ENCODE measurements at regions not wholly inside any gene's neighbourhood (a gene's known extent, or its start where the extent isn't known, plus 50 kb on each side); places are given as distances from the start of the nearest gene placed in this dataset.

- peak; percentile 49 for DNase-seq (ENCODE audit: low read depth)
- no peak overlapping the region for H3K4me3 ChIP-seq (ENCODE audit: low read length)
- TF ChIP-seq, protein P1, sequence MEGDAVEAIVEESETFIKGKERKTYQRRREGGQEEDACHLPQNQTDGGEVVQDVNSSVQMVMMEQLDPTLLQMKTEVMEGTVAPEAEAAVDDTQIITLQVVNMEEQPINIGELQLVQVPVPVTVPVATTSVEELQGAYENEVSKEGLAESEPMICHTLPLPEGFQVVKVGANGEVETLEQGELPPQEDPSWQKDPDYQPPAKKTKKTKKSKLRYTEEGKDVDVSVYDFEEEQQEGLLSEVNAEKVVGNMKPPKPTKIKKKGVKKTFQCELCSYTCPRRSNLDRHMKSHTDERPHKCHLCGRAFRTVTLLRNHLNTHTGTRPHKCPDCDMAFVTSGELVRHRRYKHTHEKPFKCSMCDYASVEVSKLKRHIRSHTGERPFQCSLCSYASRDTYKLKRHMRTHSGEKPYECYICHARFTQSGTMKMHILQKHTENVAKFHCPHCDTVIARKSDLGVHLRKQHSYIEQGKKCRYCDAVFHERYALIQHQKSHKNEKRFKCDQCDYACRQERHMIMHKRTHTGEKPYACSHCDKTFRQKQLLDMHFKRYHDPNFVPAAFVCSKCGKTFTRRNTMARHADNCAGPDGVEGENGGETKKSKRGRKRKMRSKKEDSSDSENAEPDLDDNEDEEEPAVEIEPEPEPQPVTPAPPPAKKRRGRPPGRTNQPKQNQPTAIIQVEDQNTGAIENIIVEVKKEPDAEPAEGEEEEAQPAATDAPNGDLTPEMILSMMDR (conservative IDR thresholded peaks at IDR 0.05; ENCODE audit: low read depth, low read length): no peak
Measured at GRCh38 chr3:177300039-177300833, 103.0 kb upstream of the TBL1XR1 start.

- no peak overlapping the region for H3K4me3 ChIP-seq (ENCODE audit: low read length)
- TF ChIP-seq, protein P1 (conservative IDR thresholded peaks at IDR 0.05; ENCODE audit: low read depth, low read length): no peak
- DNase-seq (ENCODE audit: low read depth): no peak
Measured at GRCh38 chr3:177300842-177301241, 103.6 kb upstream of the TBL1XR1 start.

DNA sequence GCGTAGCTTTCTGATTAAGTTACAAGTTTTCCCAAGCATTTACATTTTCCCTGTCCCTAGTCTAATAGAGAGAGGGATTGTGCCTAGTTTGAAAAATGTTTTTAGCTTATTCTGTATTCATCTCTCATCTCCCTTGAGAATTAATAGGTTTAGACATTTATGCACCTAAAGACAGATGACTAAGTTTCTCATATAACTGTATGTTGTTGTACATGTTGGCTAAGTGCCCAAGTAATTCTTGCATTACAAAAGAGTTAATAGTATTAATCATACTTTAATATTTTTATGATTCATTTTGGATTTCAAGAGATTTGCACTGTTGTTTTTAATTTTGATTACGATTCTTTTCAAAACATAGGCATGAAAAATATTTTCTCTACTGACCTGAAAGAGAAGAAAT, 109.0 kb upstream of the TBL1XR1 start:
- no peak overlapping the region for H3K4me3 ChIP-seq (ENCODE audit: low read length)
- TF ChIP-seq, protein P1 (conservative IDR thresholded peaks at IDR 0.05; ENCODE audit: low read depth, low read length): no peak
- peak; percentile 88 for DNase-seq (ENCODE audit: low read depth)

DNA sequence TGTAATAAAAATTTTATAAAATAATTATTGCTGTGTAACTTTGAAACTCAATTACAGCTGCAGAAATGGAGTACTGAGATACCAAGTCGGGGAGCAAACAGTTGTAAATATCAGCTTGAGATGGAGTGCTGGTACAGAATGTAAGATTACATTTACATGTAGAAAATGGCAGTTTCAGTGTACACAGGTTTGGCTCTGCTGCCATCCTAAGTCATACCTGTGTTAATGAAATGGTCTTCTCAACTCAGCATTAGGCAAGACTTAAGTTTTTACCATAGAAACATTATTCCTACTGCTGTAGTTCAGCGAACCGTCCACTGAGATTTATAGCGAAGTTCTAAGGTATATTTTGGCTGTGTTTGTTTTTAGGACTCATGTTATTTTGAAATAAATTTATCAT, 110.1 kb upstream of the TBL1XR1 start:
- TF ChIP-seq, protein P1 (conservative IDR thresholded peaks at IDR 0.05; ENCODE audit: low read depth, low read length): no peak

GRCh38 chr3:177307826-177308225, 110.5 kb upstream of the TBL1XR1 start:
- H3K4me3 ChIP-seq (ENCODE audit: low read length): no peak overlapping the region
- DNase-seq (ENCODE audit: low read depth): no peak
- TF ChIP-seq, protein P1 (conservative IDR thresholded peaks at IDR 0.05; ENCODE audit: low read depth, low read length): no peak

More for the DNA sequence above, 110.1 kb upstream of the TBL1XR1 start:
- DNase-seq (ENCODE audit: low read depth): no peak
- H3K4me3 ChIP-seq (ENCODE audit: low read length): no peak overlapping the region

DNA sequence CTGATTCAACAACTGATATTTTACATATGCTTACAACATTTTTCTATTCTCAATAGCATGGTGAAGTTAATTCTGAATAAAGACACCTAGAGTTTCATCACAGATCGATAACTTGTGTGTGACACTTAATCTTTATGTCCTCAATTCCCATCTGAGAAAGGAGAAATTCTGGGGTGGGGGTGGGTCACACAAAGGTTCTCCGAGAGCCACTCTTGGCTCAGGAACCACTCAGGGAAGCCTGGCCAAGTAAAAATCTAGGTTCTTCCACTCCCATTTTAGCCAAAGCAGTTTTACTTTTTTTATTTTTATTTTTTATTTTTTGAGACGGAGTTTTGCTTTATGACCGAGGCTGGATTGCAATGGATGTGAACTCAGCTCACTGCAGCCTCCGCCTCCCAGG, 111.0 kb upstream of the TBL1XR1 start:
- no peak overlapping the region for H3K4me3 ChIP-seq (ENCODE audit: low read length)
- no peak for DNase-seq (ENCODE audit: low read depth)
- TF ChIP-seq, protein P1 (conservative IDR thresholded peaks at IDR 0.05; ENCODE audit: low read depth, low read length): no peak

GRCh38 chr3:177308911-177309310, 111.6 kb upstream of the TBL1XR1 start:
- TF ChIP-seq, protein P1 (conservative IDR thresholded peaks at IDR 0.05; ENCODE audit: low read depth, low read length): no peak
- H3K4me3 ChIP-seq (ENCODE audit: low read length): no peak overlapping the region
- DNase-seq (ENCODE audit: low read depth): no peak
